Mesendoderm (in vitro differentiated cells): ENCODE measurements at regions not wholly inside any gene's neighbourhood (a gene's known extent, or its start where the extent isn't known, plus 50 kb on each side); places are given as distances from the start of the nearest gene placed in this dataset.

ENCODE experiments used
- DNase-seq: peaks from one replicate; pipeline ENCODE4 v3.0.0; 2013
- H2AK5ac ChIP-seq: 2 replicates; pipeline ENCODE4 v1.6.1; 2013; ENCODE audit warnings: low read length, inconsistent platforms
- H2BK120ac ChIP-seq: 2 replicates; pipeline ENCODE4 v1.6.1; 2013; ENCODE audit warnings: low read depth, mild to moderate bottlenecking, low read length, moderate library complexity, mixed read lengths
- H2BK15ac ChIP-seq: replicated peaks from 2 replicates; pipeline ENCODE4 v1.6.1; 2013; ENCODE audit warnings: low read depth, mild to moderate bottlenecking, moderate library complexity
- H2BK5ac ChIP-seq: 2 replicates; pipeline ENCODE4 v1.6.1; 2013; ENCODE audit warnings: low read length, inconsistent platforms
- H3K18ac ChIP-seq: 2 replicates; pipeline ENCODE4 v1.6.1; 2013; ENCODE audit warnings: mild to moderate bottlenecking, low read length, mixed read lengths
- H3K23ac ChIP-seq: one replicate; pipeline ENCODE4 v1.6.1; 2013; ENCODE audit warnings: low read length
- H3K27ac ChIP-seq: 2 replicates; pipeline ENCODE4 v1.5.1; 2013; ENCODE audit warnings: low read depth, mild to moderate bottlenecking, inconsistent platforms, low read length, moderate library complexity
- H3K27me3 ChIP-seq: 2 replicates; pipeline ENCODE4 v1.6.1; 2013; ENCODE audit warnings: low read length, control low read depth, mild to moderate bottlenecking, inconsistent platforms; ENCODE audit not compliant: insufficient read depth, poor library complexity
- H3K36me3 ChIP-seq: 2 replicates; pipeline ENCODE4 v1.6.1; 2013; ENCODE audit warnings: low read length, inconsistent platforms; ENCODE audit not compliant: control insufficient read depth, insufficient read depth
- H3K4ac ChIP-seq: one replicate; pipeline ENCODE4 v1.6.1; 2013; ENCODE audit warnings: low read depth, mild to moderate bottlenecking, low read length, moderate library complexity
- H3K4me1 ChIP-seq: 2 replicates; pipeline ENCODE4 v1.6.1; 2013; ENCODE audit warnings: low read depth, low read length, inconsistent platforms; ENCODE audit not compliant: control insufficient read depth
- H3K4me2 ChIP-seq: 2 replicates; pipeline ENCODE4 v1.6.1; 2013; ENCODE audit warnings: low read length
- H3K4me3 ChIP-seq: 2 replicates; pipeline ENCODE4 v1.5.1; 2013; ENCODE audit warnings: mild to moderate bottlenecking, low read length
- H3K56ac ChIP-seq: one replicate; pipeline ENCODE4 v1.6.1; 2013; ENCODE audit warnings: low read length
- H3K79me1 ChIP-seq: 2 replicates; pipeline ENCODE4 v1.6.1; 2013; ENCODE audit warnings: low read length, inconsistent platforms
- H3K79me2 ChIP-seq: 2 replicates; pipeline ENCODE4 v1.6.1; 2013; ENCODE audit warnings: mild to moderate bottlenecking, low read length; ENCODE audit not compliant: control insufficient read depth, insufficient read depth
- H3K9ac ChIP-seq: 2 replicates; pipeline ENCODE4 v1.6.1; 2013; ENCODE audit warnings: low read length, inconsistent platforms
- H4K5ac ChIP-seq: one replicate; pipeline ENCODE4 v1.6.1; 2013; ENCODE audit warnings: low read length
- H4K8ac ChIP-seq: one replicate; pipeline ENCODE4 v1.6.1; 2013; ENCODE audit warnings: low read depth, mild to moderate bottlenecking, control low read depth, low read length, moderate library complexity
- WGBS: extraction: QIAGEN DNeasy Blood & Tissue Kit; methylation state at CpG from one replicate; pipeline ENCODE4 v1.1.7; 2013; ENCODE audit warnings: low lambda C conversion rate, missing lambda C conversion rate; ENCODE audit not compliant: insufficient coverage; ENCODE audit errors: extremely low coverage; 5-methylcytosine and 5-hydroxymethylcytosine counted together

- H3K27me3 ChIP-seq: no peaks in the 10 kb centered on the region
- H3K36me3 ChIP-seq: no peaks in the 10 kb centered on the region
- no peak overlapping the region for H3K4ac ChIP-seq
- no peak overlapping the region for H3K18ac ChIP-seq
- no peak overlapping the region for H3K4me3 ChIP-seq
- no peak overlapping the region for H3K4me2 ChIP-seq
- H3K9ac ChIP-seq: no peak overlapping the region
- no peak overlapping the region for H3K27ac ChIP-seq
- no peak for DNase-seq
- H3K79me1 ChIP-seq: no peaks in the 10 kb centered on the region
- H2AK5ac ChIP-seq: no peak overlapping the region
- no peak overlapping the region for H4K5ac ChIP-seq
- no CpG with 5 or more reads among the region's 4 CpGs for WGBS
- no peaks in the 10 kb centered on the region for H3K4me1 ChIP-seq
- H2BK5ac ChIP-seq: no peak overlapping the region
- H3K79me2 ChIP-seq: no peaks in the 10 kb centered on the region
- H2BK15ac ChIP-seq: no peak overlapping the region
- no peak overlapping the region for H3K23ac ChIP-seq
- H4K8ac ChIP-seq: no peak overlapping the region
- H3K56ac ChIP-seq: no peak overlapping the region
- no peak overlapping the region for H2BK120ac ChIP-seq
These were observed 187.2 kb upstream of the HS6ST1 start for GRCh38 chr2:128505575-128506526.

- Histone ChIP-seq H2BK120ac (no peak overlapping the region), H3K36me3 (no peaks in the 10 kb centered on the region), H2AK5ac (no peak overlapping the region), H2BK5ac (no peak overlapping the region), H3K79me2 (no peaks in the 10 kb centered on the region), H3K79me1 (no peaks in the 10 kb centered on the region), H3K27ac (no peak overlapping the region), H3K4me3 (no peak overlapping the region), H3K9ac (no peak overlapping the region), H4K5ac (no peak overlapping the region), H3K4me1 (no peaks in the 10 kb centered on the region), H3K4me2 (no peak overlapping the region), H3K56ac (no peak overlapping the region), H3K23ac (no peak overlapping the region), H3K27me3 (no peaks in the 10 kb centered on the region), H2BK15ac (no peak overlapping the region), H3K4ac (no peak overlapping the region), H3K18ac (no peak overlapping the region), H4K8ac (no peak overlapping the region)
- no CpG with 5 or more reads among the region's 2 CpGs for WGBS
- DNase-seq: no peak
These were observed 187.9 kb upstream of the HS6ST1 start for GRCh38 chr2:128506534-128506933.

- Histone ChIP-seq H2BK120ac (no peak overlapping the region), H4K8ac (no peak overlapping the region), H3K79me1 (no peaks in the 10 kb centered on the region), H3K27me3 (no peaks in the 10 kb centered on the region), H2AK5ac (no peak overlapping the region), H3K4ac (no peak overlapping the region), H2BK5ac (no peak overlapping the region), H4K5ac (no peak overlapping the region), H3K4me2 (no peak overlapping the region), H2BK15ac (no peak overlapping the region), H3K23ac (no peak overlapping the region), H3K4me3 (no peak overlapping the region), H3K56ac (no peak overlapping the region), H3K79me2 (no peaks in the 10 kb centered on the region), H3K27ac (no peak overlapping the region), H3K4me1 (no peaks in the 10 kb centered on the region), H3K9ac (no peak overlapping the region), H3K18ac (no peak overlapping the region), H3K36me3 (no peaks in the 10 kb centered on the region)
- DNase-seq: no peak
- no CpG with 5 or more reads among the region's 4 CpGs for WGBS
These were observed 192.2 kb upstream of the HS6ST1 start for GRCh38 chr2:128510701-128511397.

GRCh38 chr2:128511731-128512378 is 193.2 kb upstream of the HS6ST1 start:
- Histone ChIP-seq H3K4me3 (no peak overlapping the region), H2AK5ac (no peak overlapping the region), H3K56ac (no peak overlapping the region), H2BK120ac (no peak overlapping the region), H2BK5ac (no peak overlapping the region), H3K4me1 (no peaks in the 10 kb centered on the region), H3K18ac (no peak overlapping the region), H4K8ac (no peak overlapping the region), H3K23ac (no peak overlapping the region), H3K36me3 (no peaks in the 10 kb centered on the region), H2BK15ac (no peak overlapping the region), H3K9ac (no peak overlapping the region), H4K5ac (no peak overlapping the region), H3K27ac (no peak overlapping the region), H3K4ac (no peak overlapping the region), H3K4me2 (no peak overlapping the region), H3K79me2 (no peaks in the 10 kb centered on the region), H3K27me3 (no peaks in the 10 kb centered on the region), H3K79me1 (no peaks in the 10 kb centered on the region)
- no CpG with 5 or more reads among the region's 12 CpGs for WGBS
- no peak for DNase-seq

GRCh38 chr2:128512379-128513115 is 193.9 kb upstream of the HS6ST1 start:
- no CpG with 5 or more reads among the region's 9 CpGs for WGBS

More at GRCh38 chr2:128512379-128513115, 193.9 kb upstream of the HS6ST1 start:
- no peaks in the 10 kb centered on the region for H3K4me1 ChIP-seq
- no peak overlapping the region for H3K9ac ChIP-seq
- no peak for DNase-seq
- no peak overlapping the region for H3K4me3 ChIP-seq
- H2BK5ac ChIP-seq: no peak overlapping the region
- H3K27ac ChIP-seq: no peak overlapping the region
- no peaks in the 10 kb centered on the region for H3K27me3 ChIP-seq
- no peak overlapping the region for H2AK5ac ChIP-seq
- H3K23ac ChIP-seq: no peak overlapping the region
- H2BK120ac ChIP-seq: no peak overlapping the region
- H3K4ac ChIP-seq: no peak overlapping the region
- H2BK15ac ChIP-seq: no peak overlapping the region
- H3K79me2 ChIP-seq: no peaks in the 10 kb centered on the region
- no peak overlapping the region for H3K18ac ChIP-seq
- H4K8ac ChIP-seq: no peak overlapping the region
- H3K79me1 ChIP-seq: no peaks in the 10 kb centered on the region
- H3K56ac ChIP-seq: no peak overlapping the region
- no peak overlapping the region for H3K4me2 ChIP-seq
- no peak overlapping the region for H4K5ac ChIP-seq
- no peaks in the 10 kb centered on the region for H3K36me3 ChIP-seq
